Aorta (tissue), 5 donors: ENCODE measurements at regions not wholly inside any gene's neighbourhood (a gene's known extent, or its start where the extent isn't known, plus 50 kb on each side); places are given as distances from the start of the nearest gene placed in this dataset.
"Not testable (repeated sequence)": the region's sequence is repeated elsewhere in the genome, so short reads cannot be mapped to it uniquely, and the experiment has no call there.

Source experiments
- ATAC-seq: fragments of 200-7000 bp; cut with Tn5 transposase; one replicate; pipeline ENCODE4 v1.9.1; 2022; ENCODE audit warnings: moderate library complexity; ENCODE audit not compliant: low FRiP score
- DNase-seq, 2 donors: peaks; one replicate each; pipeline ENCODE4 v3.0.0-alpha.2; 2020
- H3K27ac ChIP-seq, 2 donors: one replicate each; pipeline ENCODE4 v1.5.1; 2013; ENCODE audit warnings: low read length in 2 of 2, mild to moderate bottlenecking in 2 of 2, moderate library complexity in 2 of 2, control low read depth in 1 of 2, inconsistent platforms in 1 of 2, low read depth in 1 of 2
- H3K27me3 ChIP-seq, 2 donors: one replicate each; pipeline ENCODE4 v1.6.1; 2013; ENCODE audit warnings: control low read depth in 1 of 2, low read length in 1 of 2, mild to moderate bottlenecking in 1 of 2, moderate library complexity in 1 of 2; ENCODE audit not compliant: insufficient read depth in 2 of 2, control insufficient read depth in 1 of 2
- H3K36me3 ChIP-seq, 2 donors: one replicate each; pipeline ENCODE4 v1.6.1; 2013; ENCODE audit warnings: control low read depth in 1 of 2, low read length in 1 of 2, mild to moderate bottlenecking in 1 of 2; ENCODE audit not compliant: insufficient read depth in 2 of 2, control insufficient read depth in 1 of 2
- H3K4me1 ChIP-seq, 2 donors: one replicate each; pipeline ENCODE4 v1.6.1; 2013; ENCODE audit warnings: low read length in 2 of 2, control low read depth in 1 of 2, mild to moderate bottlenecking in 1 of 2, moderate library complexity in 1 of 2; ENCODE audit not compliant: insufficient read depth in 2 of 2, control insufficient read depth in 1 of 2
- H3K4me3 ChIP-seq, 2 donors: one replicate each; pipeline ENCODE4 v1.5.1; 2013; ENCODE audit warnings: low read length in 2 of 2, control low read depth in 1 of 2, mild to moderate bottlenecking in 1 of 2
- H3K9me3 ChIP-seq: one replicate; pipeline ENCODE4 v1.6.1; 2013; ENCODE audit warnings: mild to moderate bottlenecking, low read length; ENCODE audit not compliant: control insufficient read depth
- WGBS, 2 donors: extraction: QIAGEN DNeasy Blood & Tissue Kit; methylation state at CpG; one replicate each; pipeline ENCODE4 v1.1.7; 2013; 5-methylcytosine and 5-hydroxymethylcytosine counted together
- intact Hi-C, 2 donors: fragments of 100-400 bp; cut with DNase I; formaldehyde crosslinking; loops; one replicate each; pipeline versions ENCODE4 v1.14.2 to v1.15.0; 2022
- donor health status: healthy with polysubstance abuse.
- donor health status: Bipolar disorder and iron deficiency.
- donor health status: DM: no; HTN: no; CAD: no.
- donor health status: DM: no; HTN: no; CAD: no.
- donor health status: DM: yes; HTN: yes; CAD: no.

GRCh38 chr3:94500146-94500545 is 437.3 kb downstream of the NSUN3 start:
- no peaks in the 10 kb centered on the region for H3K9me3 ChIP-seq
- WGBS, 2 donors = 76 to 80% methylated on average over 3 of the region's 3 CpGs
- H3K27ac ChIP-seq = no peak overlapping the region
- no peaks in the 10 kb centered on the region for H3K27me3 ChIP-seq
- DNase-seq (no peak), ATAC-seq (no peak)
- no peak overlapping the region for H3K4me3 ChIP-seq
- intact Hi-C loops = no loop called here
- no peaks in the 10 kb centered on the region for H3K36me3 ChIP-seq
- H3K4me1 ChIP-seq = no peaks in the 10 kb centered on the region

GRCh38 chr3:94507354-94507753 is 444.5 kb downstream of the NSUN3 start:
- ATAC-seq, H3K4me3 ChIP-seq, DNase-seq, H3K9me3 ChIP-seq, intact Hi-C loops, H3K4me1 ChIP-seq, H3K27me3 ChIP-seq, H3K36me3 ChIP-seq, H3K27ac ChIP-seq: not testable (repeated sequence)
- WGBS, 2 donors = 94 to 97% methylated on average over 25 of the region's 25 CpGs

- Histone ChIP-seq H3K27ac (no peak overlapping the region), H3K4me3 (no peak overlapping the region), H3K9me3 (no peaks in the 10 kb centered on the region), H3K4me1 (no peaks in the 10 kb centered on the region), H3K36me3 (no peaks in the 10 kb centered on the region), H3K27me3 (no peaks in the 10 kb centered on the region)
- DNase-seq (no peak), ATAC-seq (no peak)
- intact Hi-C loops = no loop called here
- whole genome bisulfite sequencing, 2 donors = 67 to 73% methylated on average over 3 of the region's 3 CpGs
These were observed 450.0 kb downstream of the NSUN3 start for GRCh38 chr3:94512876-94513275.

- DNase-seq (no peak), ATAC-seq (no peak)
- no peak overlapping the region for H3K27ac ChIP-seq
- no peak overlapping the region for H3K4me3 ChIP-seq
- 61 to 74% methylated on average over 2 of the region's 2 CpGs for WGBS, 2 donors
- H3K9me3 ChIP-seq = no peaks in the 10 kb centered on the region
- intact Hi-C loops = no loop called here
- H3K4me1 ChIP-seq = no peaks in the 10 kb centered on the region
- no peaks in the 10 kb centered on the region for H3K36me3 ChIP-seq
- no peaks in the 10 kb centered on the region for H3K27me3 ChIP-seq
These were observed 450.7 kb downstream of the NSUN3 start for GRCh38 chr3:94513600-94513999.

- Histone ChIP-seq H3K4me3 (no peak overlapping the region), H3K27me3 (no peaks in the 10 kb centered on the region), H3K4me1 (no peaks in the 10 kb centered on the region), H3K9me3 (no peaks in the 10 kb centered on the region), H3K27ac (no peak overlapping the region), H3K36me3 (no peaks in the 10 kb centered on the region)
- DNase-seq (no peak), ATAC-seq (no peak)
- intact Hi-C loops = no loop called here
- 77 to 78% methylated on average over 2 of the region's 2 CpGs for WGBS, 2 donors
These were observed 453.1 kb downstream of the NSUN3 start for GRCh38 chr3:94515983-94516382.

GRCh38 chr3:94520364-94520763 is 457.5 kb downstream of the NSUN3 start:
- no peak for DNase-seq
- WGBS, 2 donors = 32 to 36% methylated on average over 1 of the region's 1 CpG
- Histone ChIP-seq H3K36me3 (no peaks in the 10 kb centered on the region), H3K27ac (no peak overlapping the region), H3K4me1 (no peaks in the 10 kb centered on the region), H3K27me3 (no peaks in the 10 kb centered on the region), H3K4me3 (no peak overlapping the region), H3K9me3 (no peaks in the 10 kb centered on the region)
- intact Hi-C loops = no loop called here
- ATAC-seq = no peak

GRCh38 chr3:94522488-94522887 is 459.6 kb downstream of the NSUN3 start:
- Histone ChIP-seq H3K36me3 (no peaks in the 10 kb centered on the region), H3K4me1 (no peaks in the 10 kb centered on the region), H3K9me3 (no peaks in the 10 kb centered on the region), H3K4me3 (no peak overlapping the region), H3K27me3 (no peaks in the 10 kb centered on the region), H3K27ac (no peak overlapping the region)
- DNase-seq (no peak), ATAC-seq (no peak)
- intact Hi-C loops = no loop called here

GRCh38 chr3:94524102-94524919 is 461.4 kb downstream of the NSUN3 start:
- Histone ChIP-seq H3K36me3 (no peaks in the 10 kb centered on the region), H3K27me3 (no peaks in the 10 kb centered on the region), H3K9me3 (no peaks in the 10 kb centered on the region), H3K27ac (no peak overlapping the region), H3K4me1 (no peaks in the 10 kb centered on the region), H3K4me3 (no peak overlapping the region)
- intact Hi-C loops = no loop called here
- 35 to 42% methylated on average over 9 of the region's 9 CpGs for WGBS, 2 donors
- ATAC-seq = no peak
- no peak for DNase-seq

GRCh38 chr3:94525043-94525442 is 462.2 kb downstream of the NSUN3 start:
- no peak overlapping the region for H3K27ac ChIP-seq
- H3K4me1 ChIP-seq = no peaks in the 10 kb centered on the region
- no peaks in the 10 kb centered on the region for H3K36me3 ChIP-seq
- intact Hi-C loops = no loop called here
- DNase-seq = no peak
- no peaks in the 10 kb centered on the region for H3K9me3 ChIP-seq
- H3K4me3 ChIP-seq = no peak overlapping the region
- no peaks in the 10 kb centered on the region for H3K27me3 ChIP-seq
- no peak for ATAC-seq
- 55 to 58% methylated on average over 6 of the region's 6 CpGs for WGBS, 2 donors
